ENCODE measurements at regions not wholly inside any gene's neighbourhood (a gene's known extent, or its start where the extent isn't known, plus 50 kb on each side); places are given as distances from the start of the nearest gene placed in this dataset.

DNA sequence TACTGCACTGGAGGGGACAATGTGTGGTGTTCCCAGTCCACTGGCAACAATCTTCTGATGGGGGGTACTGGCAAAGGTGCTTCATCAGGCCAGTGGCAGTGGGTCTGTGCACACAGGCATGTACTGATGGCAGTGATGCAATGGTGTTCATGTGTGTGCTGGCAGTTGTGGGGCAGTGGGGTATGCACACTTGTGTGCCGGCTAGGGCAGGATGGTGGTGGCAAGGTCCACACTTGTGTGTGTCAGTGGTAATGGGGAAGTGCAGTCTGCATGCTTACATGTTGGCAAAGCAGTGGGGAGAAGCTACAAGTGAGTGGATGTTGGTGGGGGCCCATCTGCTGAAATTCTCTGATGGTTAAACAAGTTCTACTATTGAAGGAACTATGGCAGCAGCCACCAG lies 504.6 kb upstream of the ZNF462 start:
- Histone ChIP-seq H3K9me2 (replicated peaks; ENCODE audit: insufficient read depth, low read length) (no peaks in the 10 kb centered on the region), H3K4me2 (ENCODE audit: low read depth, low read length) (no peak overlapping the region), H3K9me3 (replicated peaks; ENCODE audit: insufficient read depth, low read length) (no peaks in the 10 kb centered on the region), H3K79me2 (ENCODE audit: low read length) (no peaks in the 10 kb centered on the region), H3F3A (ENCODE audit: insufficient read depth, low read length) (no peaks in the 10 kb centered on the region), H3K27ac (ENCODE audit: low read length) (no peak overlapping the region), H3K27me3 (replicated peaks; ENCODE audit: insufficient read depth, low read length) (no peaks in the 10 kb centered on the region), H3K4me3 (ENCODE audit: low read length) (no peak overlapping the region), H2AFZ (ENCODE audit: low read length) (no peak overlapping the region), H4K20me1 (ENCODE audit: insufficient read depth, low read length) (no peaks in the 10 kb centered on the region), H3K9ac (ENCODE audit: low read length) (no peak overlapping the region), H3K4me1 (ENCODE audit: low read length) (no peaks in the 10 kb centered on the region), H3K36me3 (replicated peaks; ENCODE audit: insufficient read depth, low read length) (no peaks in the 10 kb centered on the region)
- DNase-seq, result no peak
- TF ChIP-seq EZH2phosphoT487 (IDR thresholded peaks at IDR 0.05; ENCODE audit: low read length) (no peak), EZH2 (optimal IDR thresholded peaks at IDR 0.05; ENCODE audit: low read depth, low read length) (no peak)
- TF ChIP-seq, protein P1, sequence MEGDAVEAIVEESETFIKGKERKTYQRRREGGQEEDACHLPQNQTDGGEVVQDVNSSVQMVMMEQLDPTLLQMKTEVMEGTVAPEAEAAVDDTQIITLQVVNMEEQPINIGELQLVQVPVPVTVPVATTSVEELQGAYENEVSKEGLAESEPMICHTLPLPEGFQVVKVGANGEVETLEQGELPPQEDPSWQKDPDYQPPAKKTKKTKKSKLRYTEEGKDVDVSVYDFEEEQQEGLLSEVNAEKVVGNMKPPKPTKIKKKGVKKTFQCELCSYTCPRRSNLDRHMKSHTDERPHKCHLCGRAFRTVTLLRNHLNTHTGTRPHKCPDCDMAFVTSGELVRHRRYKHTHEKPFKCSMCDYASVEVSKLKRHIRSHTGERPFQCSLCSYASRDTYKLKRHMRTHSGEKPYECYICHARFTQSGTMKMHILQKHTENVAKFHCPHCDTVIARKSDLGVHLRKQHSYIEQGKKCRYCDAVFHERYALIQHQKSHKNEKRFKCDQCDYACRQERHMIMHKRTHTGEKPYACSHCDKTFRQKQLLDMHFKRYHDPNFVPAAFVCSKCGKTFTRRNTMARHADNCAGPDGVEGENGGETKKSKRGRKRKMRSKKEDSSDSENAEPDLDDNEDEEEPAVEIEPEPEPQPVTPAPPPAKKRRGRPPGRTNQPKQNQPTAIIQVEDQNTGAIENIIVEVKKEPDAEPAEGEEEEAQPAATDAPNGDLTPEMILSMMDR (IDR thresholded peaks at IDR 0.05; ENCODE audit: low read length), result no peak

DNA sequence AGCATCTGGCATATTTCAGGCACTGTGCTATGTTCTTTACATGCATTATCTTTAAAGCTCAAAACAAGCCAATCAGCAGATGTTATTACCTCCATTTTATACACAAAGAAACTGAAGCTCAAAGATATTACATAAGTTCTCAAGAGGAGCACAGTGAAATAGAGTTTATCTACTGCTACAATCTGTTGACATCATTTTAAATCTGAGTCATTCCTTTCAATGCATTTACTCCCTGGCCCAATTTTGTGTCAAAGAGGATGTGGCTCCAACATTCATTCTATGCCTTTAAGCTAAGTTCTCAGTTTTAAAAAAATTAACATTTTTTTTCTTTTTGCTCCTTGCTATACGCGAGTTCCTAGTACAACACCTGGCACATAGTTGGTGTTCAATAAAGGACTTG lies 486.3 kb upstream of the ZNF462 start:
- TF ChIP-seq EZH2 (optimal IDR thresholded peaks at IDR 0.05; ENCODE audit: low read depth, low read length) (no peak), EZH2phosphoT487 (IDR thresholded peaks at IDR 0.05; ENCODE audit: low read length) (no peak)
- TF ChIP-seq, protein P1 (IDR thresholded peaks at IDR 0.05; ENCODE audit: low read length), result no peak

DNA sequence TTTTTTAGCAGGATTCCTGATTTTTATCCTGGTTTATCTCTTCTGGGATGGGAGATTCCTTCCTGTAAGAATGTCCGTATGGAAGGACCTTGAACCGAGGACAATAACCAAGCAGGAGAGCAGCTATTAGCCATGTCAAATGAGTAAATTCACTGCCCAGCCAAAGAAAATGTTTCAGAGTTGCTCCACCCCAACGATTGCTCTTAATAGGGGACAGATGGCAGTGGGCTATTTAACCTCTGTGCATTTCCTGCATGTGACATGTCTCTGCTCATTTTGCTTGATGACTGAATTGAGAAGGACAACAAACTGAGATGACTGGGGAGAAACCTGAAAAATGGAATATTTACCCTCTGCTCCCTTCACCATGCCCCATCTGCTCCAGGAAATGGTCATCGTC lies 479.9 kb upstream of the ZNF462 start:
- no peak for DNase-seq

More for the DNA sequence above, 486.3 kb upstream of the ZNF462 start:
- Histone ChIP-seq H3K4me3 (ENCODE audit: low read length) (no peak overlapping the region), H4K20me1 (ENCODE audit: insufficient read depth, low read length) (no peaks in the 10 kb centered on the region), H3K79me2 (ENCODE audit: low read length) (no peaks in the 10 kb centered on the region), H3K27ac (ENCODE audit: low read length) (no peak overlapping the region), H3K9me2 (replicated peaks; ENCODE audit: insufficient read depth, low read length) (no peaks in the 10 kb centered on the region), H3K4me1 (ENCODE audit: low read length) (no peaks in the 10 kb centered on the region), H3K27me3 (replicated peaks; ENCODE audit: insufficient read depth, low read length) (no peaks in the 10 kb centered on the region), H3K9ac (ENCODE audit: low read length) (no peak overlapping the region), H3K9me3 (replicated peaks; ENCODE audit: insufficient read depth, low read length) (no peaks in the 10 kb centered on the region), H3K36me3 (replicated peaks; ENCODE audit: insufficient read depth, low read length) (no peaks in the 10 kb centered on the region), H3F3A (ENCODE audit: insufficient read depth, low read length) (no peaks in the 10 kb centered on the region), H3K4me2 (ENCODE audit: low read depth, low read length) (no peak overlapping the region), H2AFZ (ENCODE audit: low read length) (no peak overlapping the region)
- no peak for DNase-seq

More for the DNA sequence above, 479.9 kb upstream of the ZNF462 start:
- Histone ChIP-seq H3K36me3 (replicated peaks; ENCODE audit: insufficient read depth, low read length) (no peaks in the 10 kb centered on the region), H2AFZ (ENCODE audit: low read length) (no peak overlapping the region), H3F3A (ENCODE audit: insufficient read depth, low read length) (no peaks in the 10 kb centered on the region), H3K79me2 (ENCODE audit: low read length) (no peaks in the 10 kb centered on the region), H3K4me2 (ENCODE audit: low read depth, low read length) (no peak overlapping the region), H3K9me2 (replicated peaks; ENCODE audit: insufficient read depth, low read length) (no peaks in the 10 kb centered on the region), H3K9me3 (replicated peaks; ENCODE audit: insufficient read depth, low read length) (no peaks in the 10 kb centered on the region), H3K27me3 (replicated peaks; ENCODE audit: insufficient read depth, low read length) (no peaks in the 10 kb centered on the region), H3K27ac (ENCODE audit: low read length) (no peak overlapping the region), H3K9ac (ENCODE audit: low read length) (no peak overlapping the region), H4K20me1 (ENCODE audit: insufficient read depth, low read length) (no peaks in the 10 kb centered on the region), H3K4me3 (ENCODE audit: low read length) (no peak overlapping the region), H3K4me1 (ENCODE audit: low read length) (no peaks in the 10 kb centered on the region)
- TF ChIP-seq EZH2phosphoT487 (IDR thresholded peaks at IDR 0.05; ENCODE audit: low read length), result no peak
- TF ChIP-seq, protein P1 (IDR thresholded peaks at IDR 0.05; ENCODE audit: low read length), result no peak
- no peak for TF ChIP-seq EZH2 (optimal IDR thresholded peaks at IDR 0.05; ENCODE audit: low read depth, low read length)

Data from MM.1S (cell line).